Activated naive CD4-positive, alpha-beta T cell treated with anti-CD3 and anti-CD28 coated beads, Interleukin-2, amount 50 U/mL, for 24 hours (primary cell): ENCODE measurements at regions not wholly inside any gene's neighbourhood (a gene's known extent, or its start where the extent isn't known, plus 50 kb on each side); places are given as distances from the start of the nearest gene placed in this dataset.

ENCODE experiments used
- H3K27ac Mint-ChIP-seq: one replicate; pipeline ENCODE4 v1.8.0; 2021; ENCODE audit warnings: mild to moderate bottlenecking, mixed read lengths
- H3K27me3 Mint-ChIP-seq: one replicate; pipeline ENCODE4 v1.8.0; 2021; ENCODE audit warnings: mixed read lengths
- H3K36me3 Mint-ChIP-seq: one replicate; pipeline ENCODE4 v1.8.0; 2021; ENCODE audit warnings: mixed read lengths
- H3K4me1 Mint-ChIP-seq: one replicate; pipeline ENCODE4 v1.8.0; 2021; ENCODE audit warnings: mixed read lengths
- H3K4me3 Mint-ChIP-seq: one replicate; pipeline ENCODE4 v1.8.0; 2021; ENCODE audit warnings: mild to moderate bottlenecking, mixed read lengths
- H3K9me3 Mint-ChIP-seq: one replicate; pipeline ENCODE4 v1.8.0; 2021; ENCODE audit warnings: mixed read lengths

DNA sequence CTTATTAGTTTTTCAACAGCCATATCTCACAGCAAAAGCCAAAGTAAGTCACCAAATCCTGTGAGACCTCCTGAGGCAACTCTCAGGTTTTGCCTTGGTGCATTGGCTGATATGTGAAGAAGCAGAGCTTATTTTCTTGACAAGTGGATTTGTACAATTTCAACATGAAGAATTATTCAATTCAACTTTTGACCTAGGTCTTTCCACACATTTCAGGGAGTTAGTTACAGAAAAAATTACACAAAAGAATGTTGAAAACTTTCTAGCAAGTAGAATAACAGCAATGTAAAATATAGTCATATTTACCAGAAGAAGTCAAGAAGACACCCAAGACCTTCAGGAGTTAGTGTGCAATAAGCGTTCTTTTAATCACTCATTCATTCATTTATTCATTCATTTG lies 62.4 kb upstream of the ADRB2 start:
- H3K36me3 Mint-ChIP-seq: no peaks in the 10 kb centered on the region
- no peak overlapping the region for H3K4me3 Mint-ChIP-seq
- no peaks in the 10 kb centered on the region for H3K4me1 Mint-ChIP-seq
- H3K27ac Mint-ChIP-seq: no peak overlapping the region
- H3K9me3 Mint-ChIP-seq: no peaks in the 10 kb centered on the region
- peaks cover 22% of the 10 kb centered on the region for H3K27me3 Mint-ChIP-seq

DNA sequence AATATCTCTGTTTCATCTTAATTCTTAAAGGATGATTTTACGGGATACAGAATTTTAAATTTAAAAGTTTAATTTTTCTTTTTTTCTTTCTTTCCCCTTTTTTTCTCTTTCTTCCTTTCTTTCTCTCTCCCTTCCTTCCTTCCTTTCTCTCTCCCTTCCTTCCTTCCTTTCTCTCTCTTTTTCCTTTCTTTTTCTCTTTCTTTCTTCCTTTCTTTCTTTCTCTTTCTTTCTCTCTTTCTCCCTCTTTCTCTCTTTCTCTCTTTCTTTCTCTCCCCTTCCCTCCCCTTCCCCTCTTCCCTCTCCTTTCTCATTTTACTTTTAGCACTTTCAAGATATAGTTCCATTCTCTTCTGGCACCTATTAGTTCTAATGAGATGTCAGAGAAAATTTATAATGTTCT lies 61.4 kb upstream of the ADRB2 start:
- Mint-ChIP-seq H3K4me1 (no peaks in the 10 kb centered on the region), H3K36me3 (no peaks in the 10 kb centered on the region), H3K27ac (no peak overlapping the region), H3K27me3 (peaks cover 22% of the 10 kb centered on the region), H3K4me3 (no peak overlapping the region), H3K9me3 (no peaks in the 10 kb centered on the region)

GRCh38 chr5:148768806-148769415 lies 57.5 kb upstream of the ADRB2 start:
- H3K27ac Mint-ChIP-seq: no peak overlapping the region
- no peaks in the 10 kb centered on the region for H3K4me1 Mint-ChIP-seq
- no peaks in the 10 kb centered on the region for H3K36me3 Mint-ChIP-seq
- H3K27me3 Mint-ChIP-seq: peaks cover 29% of the 10 kb centered on the region
- no peak overlapping the region for H3K4me3 Mint-ChIP-seq
- H3K9me3 Mint-ChIP-seq: no peaks in the 10 kb centered on the region

DNA sequence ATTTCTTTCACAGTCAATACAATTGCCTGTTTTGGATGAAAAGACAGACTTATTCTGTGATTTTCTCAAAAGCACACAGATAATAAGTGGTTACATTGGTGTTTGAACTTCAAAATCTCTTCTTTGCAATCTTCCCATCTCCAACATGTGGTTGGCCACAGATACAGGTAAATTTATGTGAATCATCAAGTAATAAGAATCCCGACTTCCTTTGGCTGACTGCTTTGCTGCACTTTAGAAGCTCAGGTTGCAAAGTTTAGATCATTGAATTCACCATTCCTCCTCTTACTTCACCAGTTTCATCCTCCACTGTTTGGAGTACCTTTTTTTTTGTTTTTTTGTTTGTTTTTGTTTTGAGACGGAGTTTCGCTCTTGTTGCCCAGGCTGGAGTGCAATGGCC lies 56.5 kb upstream of the ADRB2 start:
- no peak overlapping the region for H3K4me3 Mint-ChIP-seq
- H3K36me3 Mint-ChIP-seq: no peaks in the 10 kb centered on the region
- no peaks in the 10 kb centered on the region for H3K9me3 Mint-ChIP-seq
- H3K27me3 Mint-ChIP-seq: peaks cover 27% of the 10 kb centered on the region
- no peaks in the 10 kb centered on the region for H3K4me1 Mint-ChIP-seq
- no peak overlapping the region for H3K27ac Mint-ChIP-seq

DNA sequence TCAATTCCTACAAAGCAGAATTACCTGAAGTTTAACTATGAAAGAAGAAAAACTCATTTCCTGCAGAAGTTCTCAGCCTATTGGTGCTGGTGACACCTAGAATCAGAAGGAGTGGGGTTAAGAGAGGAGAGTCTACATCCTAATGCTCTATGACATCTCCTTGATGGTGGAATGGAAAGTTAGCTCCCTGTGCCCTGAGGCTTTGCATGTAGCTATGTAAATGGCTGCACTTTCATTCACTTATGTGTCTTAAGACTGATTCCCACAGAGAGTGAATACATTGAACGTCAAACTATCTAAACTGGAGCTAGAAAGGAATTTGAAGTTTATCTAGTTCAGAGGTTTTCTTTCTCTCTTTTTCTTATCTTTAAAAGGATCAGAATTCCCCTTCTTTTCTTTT lies 52.1 kb upstream of the ADRB2 start:
- Mint-ChIP-seq H3K27ac (no peak overlapping the region), H3K36me3 (no peaks in the 10 kb centered on the region), H3K4me1 (no peaks in the 10 kb centered on the region), H3K9me3 (no peaks in the 10 kb centered on the region), H3K4me3 (no peak overlapping the region), H3K27me3 (peaks cover 13% of the 10 kb centered on the region)

DNA sequence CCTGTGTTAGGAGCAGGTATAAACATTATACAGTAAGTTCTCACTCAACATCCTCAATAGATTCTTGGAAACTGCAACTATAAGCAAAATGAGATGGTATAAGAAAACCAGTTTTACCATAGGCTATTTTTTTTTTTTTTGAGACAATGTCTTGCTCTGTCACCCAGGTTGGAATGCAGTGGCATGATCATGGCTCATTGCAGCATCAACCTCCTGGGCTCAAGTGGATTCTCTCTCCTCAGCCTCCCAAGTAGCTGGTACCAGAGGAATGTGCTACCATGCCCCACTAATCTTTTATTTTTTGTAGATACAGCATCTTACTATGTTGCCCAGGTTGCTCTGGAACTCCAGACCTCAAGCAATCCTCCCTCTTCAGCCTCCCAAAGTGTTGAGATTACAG lies 50.1 kb upstream of the ADRB2 start:
- Mint-ChIP-seq H3K36me3 (no peaks in the 10 kb centered on the region), H3K4me1 (no peaks in the 10 kb centered on the region), H3K27me3 (peaks cover 12% of the 10 kb centered on the region), H3K4me3 (no peak overlapping the region), H3K27ac (no peak overlapping the region), H3K9me3 (no peaks in the 10 kb centered on the region)
